ENCODE measurements at regions not wholly inside any gene's neighbourhood (a gene's known extent, or its start where the extent isn't known, plus 50 kb on each side); places are given as distances from the start of the nearest gene placed in this dataset.

GRCh38 chr12:113698510-113698858, 226.8 kb upstream of the LHX5 start:
- DNase-seq (ENCODE audit: extremely low read depth, low read depth): no peak
- no peak for TF ChIP-seq CTCF (IDR thresholded peaks at IDR 0.05; ENCODE audit: low read depth, low read length)

GRCh38 chr12:113697651-113698509, 226.2 kb upstream of the LHX5 start:
- no peak for DNase-seq (ENCODE audit: extremely low read depth, low read depth)
- TF ChIP-seq CTCF (IDR thresholded peaks at IDR 0.05; ENCODE audit: low read depth, low read length): no peak

GRCh38 chr12:113697104-113697503, 225.4 kb upstream of the LHX5 start:
- TF ChIP-seq CTCF (IDR thresholded peaks at IDR 0.05; ENCODE audit: low read depth, low read length): no peak
- no peak for DNase-seq (ENCODE audit: extremely low read depth, low read depth)

GRCh38 chr12:113693693-113694092, 222.0 kb upstream of the LHX5 start:
- no peak for TF ChIP-seq CTCF (IDR thresholded peaks at IDR 0.05; ENCODE audit: low read depth, low read length)
- DNase-seq (ENCODE audit: extremely low read depth, low read depth): no peak

- TF ChIP-seq CTCF (IDR thresholded peaks at IDR 0.05; ENCODE audit: low read depth, low read length): no peak
Observed at GRCh38 chr12:113689047-113689610, 217.5 kb upstream of the LHX5 start.

GRCh38 chr12:113688313-113688712, 216.6 kb upstream of the LHX5 start:
- no peak for TF ChIP-seq CTCF (IDR thresholded peaks at IDR 0.05; ENCODE audit: low read depth, low read length)
- no peak for DNase-seq (ENCODE audit: extremely low read depth, low read depth)

More at GRCh38 chr12:113689047-113689610, 217.5 kb upstream of the LHX5 start:
- no peak for DNase-seq (ENCODE audit: extremely low read depth, low read depth)

Data from AG09319 (cell line).